ENCODE measurements at regions not wholly inside any gene's neighbourhood (a gene's known extent, or its start where the extent isn't known, plus 50 kb on each side); places are given as distances from the start of the nearest gene placed in this dataset.
A peak's percentile ranks its signal among the peaks of the same experiment; 100 is the strongest.
"Not testable (repeated sequence)": the region's sequence is repeated elsewhere in the genome, so short reads cannot be mapped to it uniquely, and the experiment has no call there.

- POLR2A ChIA-PET = no interaction called here
- CTCF ChIA-PET = interaction anchor here in 1 of 2 donors (0.9 kb wide), 1 partner anchor 1288 kb away, joined by 3 read pairs; no protein-coding TSS in a partner anchor
- WGBS (ENCODE audit: insufficient coverage) = 45% methylated on average over 2 of the region's 3 CpGs
- Histone ChIP-seq H3K27me3 (replicated peaks in 1 of 2; ENCODE audit: control insufficient read depth in 2 of 2, extremely low read depth in 1 of 2, insufficient read depth in 2 of 2, low read length in 1 of 2) (no peaks in the 10 kb centered on the region), H3K9me3 (no peaks in the 10 kb centered on the region), H3K36me3 (ENCODE audit: control insufficient read depth in 2 of 2, extremely low read depth in 1 of 2, insufficient read depth in 1 of 2, low read length in 1 of 2) (no peaks in the 10 kb centered on the region), H3K4me3 (ENCODE audit: control insufficient read depth in 1 of 2, extremely low read depth in 1 of 2, low read length in 1 of 2) (no peak overlapping the region), H3K4me1 (ENCODE audit: control insufficient read depth in 1 of 2, extremely low read depth in 1 of 2, insufficient read depth in 2 of 2, low read length in 2 of 2) (no peaks in the 10 kb centered on the region), H3K27ac (ENCODE audit: low read length) (no peak overlapping the region)
- no peak overlapping the region for H3K27ac Mint-ChIP-seq
- H3K36me3 Mint-ChIP-seq = no peaks in the 10 kb centered on the region
- no peak overlapping the region for H3K4me3 Mint-ChIP-seq
- no peak for ATAC-seq (replicated peaks in 1 of 4)
- peaks cover 0 to 5% of the 10 kb centered on the region in 2 donors for H3K27me3 Mint-ChIP-seq
- peaks cover 2 to 8% (median 7%) of the 10 kb centered on the region in 3 donors for H3K9me3 Mint-ChIP-seq
- no peak for DNase-seq
- no peaks in the 10 kb centered on the region for H3K4me1 Mint-ChIP-seq
These were observed 401.4 kb downstream of the TNS3 start for GRCh38 chr7:47180516-47180826.

GRCh38 chr7:47179812-47180515, 401.9 kb downstream of the TNS3 start:
- POLR2A ChIA-PET = no interaction called here
- Histone ChIP-seq H3K4me1 (ENCODE audit: control insufficient read depth in 1 of 2, extremely low read depth in 1 of 2, insufficient read depth in 2 of 2, low read length in 2 of 2) (no peaks in the 10 kb centered on the region), H3K27me3 (replicated peaks in 1 of 2; ENCODE audit: control insufficient read depth in 2 of 2, extremely low read depth in 1 of 2, insufficient read depth in 2 of 2, low read length in 1 of 2) (no peaks in the 10 kb centered on the region), H3K36me3 (ENCODE audit: control insufficient read depth in 2 of 2, extremely low read depth in 1 of 2, insufficient read depth in 1 of 2, low read length in 1 of 2) (no peaks in the 10 kb centered on the region), H3K9me3 (no peaks in the 10 kb centered on the region), H3K27ac (ENCODE audit: low read length) (no peak overlapping the region), H3K4me3 (ENCODE audit: control insufficient read depth in 1 of 2, extremely low read depth in 1 of 2, low read length in 1 of 2) (no peak overlapping the region)
- Mint-ChIP-seq H3K36me3 (no peaks in the 10 kb centered on the region), H3K4me3 (no peak overlapping the region), H3K9me3 (peaks cover 2 to 8% (median 7%) of the 10 kb centered on the region in 3 donors), H3K27me3 (peaks cover 0 to 5% of the 10 kb centered on the region in 2 donors), H3K27ac (no peak overlapping the region), H3K4me1 (no peaks in the 10 kb centered on the region)
- 55% methylated on average over 4 of the region's 8 CpGs for WGBS (ENCODE audit: insufficient coverage)
- CTCF ChIA-PET = interaction anchor here in 1 of 2 donors (0.9 kb wide), 1 partner anchor 1288 kb away, joined by 3 read pairs; no protein-coding TSS in a partner anchor
- ATAC-seq (replicated peaks in 1 of 4) (no peak), DNase-seq (peak in 1 of 35 experiments; percentile 10)

- POLR2A ChIA-PET; ATAC-seq (replicated peaks in 1 of 4); H3K36me3 ChIP-seq (ENCODE audit: control insufficient read depth in 2 of 2, extremely low read depth in 1 of 2, insufficient read depth in 1 of 2, low read length in 1 of 2); DNase-seq; H3K4me3 Mint-ChIP-seq; H3K9me3 ChIP-seq; H3K27ac ChIP-seq (ENCODE audit: low read length); H3K4me3 ChIP-seq (ENCODE audit: control insufficient read depth in 1 of 2, extremely low read depth in 1 of 2, low read length in 1 of 2); H3K36me3 Mint-ChIP-seq; H3K4me1 Mint-ChIP-seq; H3K4me1 ChIP-seq (ENCODE audit: control insufficient read depth in 1 of 2, extremely low read depth in 1 of 2, insufficient read depth in 2 of 2, low read length in 2 of 2); H3K27me3 Mint-ChIP-seq; H3K27ac Mint-ChIP-seq; CTCF ChIA-PET; H3K27me3 ChIP-seq (replicated peaks in 1 of 2; ENCODE audit: control insufficient read depth in 2 of 2, extremely low read depth in 1 of 2, insufficient read depth in 2 of 2, low read length in 1 of 2): not testable (repeated sequence)
- 88% methylated on average over 3 of the region's 7 CpGs for WGBS (ENCODE audit: insufficient coverage)
- peaks cover 2 to 17% (median 7%) of the 10 kb centered on the region in 3 donors for H3K9me3 Mint-ChIP-seq
These were observed 409.0 kb downstream of the TNS3 start for GRCh38 chr7:47172602-47173539.

- Histone ChIP-seq H3K4me3 (ENCODE audit: control insufficient read depth in 1 of 2, extremely low read depth in 1 of 2, low read length in 1 of 2) (no peak overlapping the region), H3K4me1 (ENCODE audit: control insufficient read depth in 1 of 2, extremely low read depth in 1 of 2, insufficient read depth in 2 of 2, low read length in 2 of 2) (no peaks in the 10 kb centered on the region), H3K27me3 (replicated peaks in 1 of 2; ENCODE audit: control insufficient read depth in 2 of 2, extremely low read depth in 1 of 2, insufficient read depth in 2 of 2, low read length in 1 of 2) (no peaks in the 10 kb centered on the region), H3K27ac (ENCODE audit: low read length) (no peak overlapping the region), H3K9me3 (no peaks in the 10 kb centered on the region), H3K36me3 (ENCODE audit: control insufficient read depth in 2 of 2, extremely low read depth in 1 of 2, insufficient read depth in 1 of 2, low read length in 1 of 2) (no peaks in the 10 kb centered on the region)
- no peak for DNase-seq
- CTCF ChIA-PET = no interaction called here
- H3K4me1 Mint-ChIP-seq = no peaks in the 10 kb centered on the region
- no peak overlapping the region for H3K4me3 Mint-ChIP-seq
- no peaks in the 10 kb centered on the region for H3K36me3 Mint-ChIP-seq
- no CpG with 5 or more reads among the region's 1 CpG for WGBS (ENCODE audit: insufficient coverage)
- POLR2A ChIA-PET = no interaction called here
- ATAC-seq (replicated peaks in 1 of 4) = no peak
- peaks cover 0 to 9% (median 0%) of the 10 kb centered on the region in 3 donors for H3K9me3 Mint-ChIP-seq
- H3K27me3 Mint-ChIP-seq = peaks cover 0 to 4% of the 10 kb centered on the region in 2 donors
- no peak overlapping the region for H3K27ac Mint-ChIP-seq
These were observed 411.4 kb downstream of the TNS3 start for GRCh38 chr7:47170516-47170915.

GRCh38 chr7:47154791-47155190, 427.1 kb downstream of the TNS3 start:
- Mint-ChIP-seq H3K27ac (no peak overlapping the region), H3K27me3 (peaks cover 0 to 3% of the 10 kb centered on the region in 2 donors), H3K36me3 (no peaks in the 10 kb centered on the region), H3K9me3 (peaks cover 0 to 3% (median 0%) of the 10 kb centered on the region in 3 donors), H3K4me3 (no peak overlapping the region), H3K4me1 (no peaks in the 10 kb centered on the region)
- ChIA-PET CTCF (no interaction called here), POLR2A (no interaction called here)
- no peak for ATAC-seq (replicated peaks in 1 of 4)
- no peaks in the 10 kb centered on the region for H3K36me3 ChIP-seq (ENCODE audit: control insufficient read depth in 2 of 2, extremely low read depth in 1 of 2, insufficient read depth in 1 of 2, low read length in 1 of 2)
- no peaks in the 10 kb centered on the region for H3K9me3 ChIP-seq
- no peak overlapping the region for H3K27ac ChIP-seq (ENCODE audit: low read length)
- no peaks in the 10 kb centered on the region for H3K4me1 ChIP-seq (ENCODE audit: control insufficient read depth in 1 of 2, extremely low read depth in 1 of 2, insufficient read depth in 2 of 2, low read length in 2 of 2)
- no peak overlapping the region for H3K4me3 ChIP-seq (ENCODE audit: control insufficient read depth in 1 of 2, extremely low read depth in 1 of 2, low read length in 1 of 2)
- H3K27me3 ChIP-seq (replicated peaks in 1 of 2; ENCODE audit: control insufficient read depth in 2 of 2, extremely low read depth in 1 of 2, insufficient read depth in 2 of 2, low read length in 1 of 2) = no peaks in the 10 kb centered on the region
- no CpG with 5 or more reads among the region's 3 CpGs for WGBS (ENCODE audit: insufficient coverage)
- no peak for DNase-seq

GRCh38 chr7:47153576-47153975, 428.3 kb downstream of the TNS3 start:
- Histone ChIP-seq H3K4me3 (ENCODE audit: control insufficient read depth in 1 of 2, extremely low read depth in 1 of 2, low read length in 1 of 2) (no peak overlapping the region), H3K9me3 (no peaks in the 10 kb centered on the region), H3K36me3 (ENCODE audit: control insufficient read depth in 2 of 2, extremely low read depth in 1 of 2, insufficient read depth in 1 of 2, low read length in 1 of 2) (no peaks in the 10 kb centered on the region), H3K27me3 (replicated peaks in 1 of 2; ENCODE audit: control insufficient read depth in 2 of 2, extremely low read depth in 1 of 2, insufficient read depth in 2 of 2, low read length in 1 of 2) (no peaks in the 10 kb centered on the region), H3K4me1 (ENCODE audit: control insufficient read depth in 1 of 2, extremely low read depth in 1 of 2, insufficient read depth in 2 of 2, low read length in 2 of 2) (no peaks in the 10 kb centered on the region), H3K27ac (ENCODE audit: low read length) (no peak overlapping the region)
- ATAC-seq (replicated peaks in 1 of 4) (no peak), DNase-seq (no peak)
- ChIA-PET POLR2A (no interaction called here), CTCF (no interaction called here)
- no peak overlapping the region for H3K27ac Mint-ChIP-seq
- WGBS (ENCODE audit: insufficient coverage) = 82% methylated on average over 4 of the region's 6 CpGs
- no peaks in the 10 kb centered on the region for H3K36me3 Mint-ChIP-seq
- H3K4me3 Mint-ChIP-seq = no peak overlapping the region
- H3K9me3 Mint-ChIP-seq = peaks cover 0 to 3% (median 0%) of the 10 kb centered on the region in 3 donors
- H3K27me3 Mint-ChIP-seq = peaks cover 0 to 3% of the 10 kb centered on the region in 2 donors
- no peaks in the 10 kb centered on the region for H3K4me1 Mint-ChIP-seq

Measured in T-cell (primary cell).